ENCODE measurements at regions not wholly inside any gene's neighbourhood (a gene's known extent, or its start where the extent isn't known, plus 50 kb on each side); places are given as distances from the start of the nearest gene placed in this dataset.

GRCh38 chr5:18745042-18745987 lies 1111.1 kb downstream of the TAF11L14 start (continued):
- TF ChIP-seq CBX5 (IDR thresholded peaks at IDR 0.05; ENCODE audit: low read depth, low read length) (no peak), SAP30 (IDR thresholded peaks at IDR 0.05; ENCODE audit: insufficient read depth, insufficient replicate concordance, low read length) (no peak), HDAC6 (IDR thresholded peaks at IDR 0.05; ENCODE audit: low read depth, low read length) (no peak)

Data from H1 (cell line).